H4 (cell line): ENCODE measurements at regions not wholly inside any gene's neighbourhood (a gene's known extent, or its start where the extent isn't known, plus 50 kb on each side); places are given as distances from the start of the nearest gene placed in this dataset.
A peak's percentile ranks its signal among the peaks of the same experiment; 100 is the strongest.

ENCODE experiments used
- DNase-seq: peaks from one replicate; pipeline ENCODE4 v3.0.0-alpha.2; 2015; ENCODE audit warnings: low spot score

- no peak for DNase-seq
Observed at GRCh38 chr22:27203276-27203660, 545.9 kb downstream of the MIAT start.

DNA sequence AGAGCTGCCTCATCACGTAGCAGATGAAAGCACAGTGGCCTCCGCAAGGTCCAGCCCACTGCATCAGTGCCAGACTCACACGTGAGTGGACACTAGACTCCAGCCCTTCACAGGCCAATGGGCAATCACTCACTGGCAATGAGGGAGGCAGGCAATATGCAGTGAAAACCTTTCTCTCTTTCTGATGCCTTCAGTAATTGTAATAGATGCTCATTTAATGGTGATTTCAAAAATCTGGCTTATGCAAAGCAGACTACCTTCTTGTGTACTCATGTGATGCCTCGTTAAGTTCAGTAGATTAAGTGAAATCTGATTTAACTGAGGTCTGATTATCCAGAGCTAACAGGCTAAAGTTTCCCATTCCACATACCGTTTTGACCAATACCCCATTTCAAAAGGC lies 546.9 kb downstream of the MIAT start:
- DNase-seq: no peak

DNA sequence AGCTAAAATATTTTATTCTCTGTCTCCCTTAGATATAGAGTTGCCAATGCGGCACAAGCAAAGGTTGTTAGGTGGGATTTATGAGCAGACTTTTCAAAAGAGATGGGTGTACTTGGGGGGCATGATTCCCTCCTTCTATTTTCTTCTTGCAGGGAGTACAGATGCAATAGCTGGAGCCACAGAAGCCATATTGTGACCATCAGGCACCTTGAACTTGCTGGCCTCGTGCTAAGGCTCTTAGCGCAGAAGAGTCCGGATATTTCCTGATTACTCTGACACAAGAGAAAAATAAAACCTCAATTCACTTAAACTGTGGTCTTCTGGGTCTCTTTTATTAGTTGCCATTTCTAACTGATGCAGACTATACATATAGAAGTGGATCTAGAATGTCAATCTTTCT lies 547.4 kb downstream of the MIAT start:
- no peak for DNase-seq

GRCh38 chr22:27205492-27206373 lies 548.3 kb downstream of the MIAT start:
- no peak for DNase-seq

DNA sequence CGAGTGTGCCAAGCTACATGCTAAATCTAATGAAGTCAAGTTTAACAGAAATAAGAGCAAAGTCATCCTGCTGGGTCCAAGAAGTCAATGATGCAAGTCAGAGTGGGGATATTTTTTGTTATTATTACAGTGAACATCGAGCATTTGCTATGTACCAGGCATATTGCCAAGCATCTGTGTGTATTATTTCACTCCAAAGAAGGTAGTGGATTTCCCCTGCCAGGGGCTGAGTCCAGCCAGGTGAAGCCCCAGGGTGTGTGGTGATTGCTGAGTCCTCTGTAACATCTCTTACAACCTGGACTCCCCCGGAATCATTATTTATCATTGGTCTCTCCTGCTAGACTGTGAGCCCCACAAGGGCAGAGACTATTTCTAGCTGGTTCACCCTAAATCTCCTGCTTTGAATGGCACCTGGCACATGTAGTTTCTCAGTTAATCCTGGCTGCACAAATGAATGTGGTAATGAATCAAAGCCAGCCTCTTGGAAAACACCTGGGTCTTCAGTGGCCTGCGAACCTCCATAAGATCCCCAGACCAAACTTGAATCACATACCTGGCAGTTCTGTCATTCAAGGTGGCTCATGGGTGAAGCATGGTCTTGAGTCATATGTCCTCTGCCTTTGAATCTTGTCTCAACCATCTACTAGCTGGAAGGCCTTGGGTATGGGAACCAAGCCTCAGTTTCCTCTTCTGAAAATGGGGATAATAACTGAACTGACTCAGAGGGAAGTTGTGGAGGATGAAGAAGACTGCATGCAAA lies 549.2 kb downstream of the MIAT start:
- no peak for DNase-seq

DNA sequence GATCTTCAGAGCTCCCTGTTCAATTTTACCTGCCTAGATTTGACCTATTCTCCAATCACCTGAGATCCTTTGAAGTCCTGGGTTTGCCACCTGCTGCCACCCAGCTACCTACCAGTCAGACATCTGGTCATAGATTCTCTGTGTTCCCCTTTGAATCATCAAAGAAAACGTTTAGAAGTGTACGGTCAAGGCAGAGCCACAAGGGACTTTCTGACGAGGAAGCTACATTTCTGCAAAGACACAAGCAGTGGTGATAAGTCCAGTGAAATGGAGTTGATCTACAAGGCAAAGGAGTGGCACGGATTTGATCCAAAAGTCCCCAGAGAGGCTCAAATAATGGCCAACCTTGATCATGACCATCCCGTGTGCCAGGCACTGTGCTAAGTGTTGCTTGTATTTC lies 549.9 kb downstream of the MIAT start:
- no peak for DNase-seq

DNA sequence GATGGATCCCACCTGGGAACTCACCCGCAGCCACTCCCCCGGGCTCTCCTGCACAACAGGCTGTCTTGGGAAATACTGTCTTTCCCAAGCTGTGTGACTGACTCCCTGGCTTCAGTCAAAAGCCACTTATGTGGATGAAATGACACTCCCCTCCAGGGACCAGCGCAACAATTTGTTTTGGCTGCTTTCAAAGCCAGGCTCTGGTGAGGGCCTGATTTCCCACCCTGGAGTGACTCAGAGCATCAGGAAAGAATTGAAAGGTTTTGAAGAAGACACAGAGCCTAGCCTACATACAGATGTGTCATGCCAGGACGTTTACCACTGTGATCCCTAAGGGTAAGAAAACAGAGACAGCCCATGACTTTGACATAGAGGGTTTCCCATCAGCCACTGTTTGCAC lies 550.5 kb downstream of the MIAT start:
- DNase-seq: peak; percentile 53

- DNase-seq: no peak
Observed at GRCh38 chr22:27210111-27210730, 552.8 kb downstream of the MIAT start.

- no peak for DNase-seq
Observed at GRCh38 chr22:27212102-27212501, 554.7 kb downstream of the MIAT start.

DNA sequence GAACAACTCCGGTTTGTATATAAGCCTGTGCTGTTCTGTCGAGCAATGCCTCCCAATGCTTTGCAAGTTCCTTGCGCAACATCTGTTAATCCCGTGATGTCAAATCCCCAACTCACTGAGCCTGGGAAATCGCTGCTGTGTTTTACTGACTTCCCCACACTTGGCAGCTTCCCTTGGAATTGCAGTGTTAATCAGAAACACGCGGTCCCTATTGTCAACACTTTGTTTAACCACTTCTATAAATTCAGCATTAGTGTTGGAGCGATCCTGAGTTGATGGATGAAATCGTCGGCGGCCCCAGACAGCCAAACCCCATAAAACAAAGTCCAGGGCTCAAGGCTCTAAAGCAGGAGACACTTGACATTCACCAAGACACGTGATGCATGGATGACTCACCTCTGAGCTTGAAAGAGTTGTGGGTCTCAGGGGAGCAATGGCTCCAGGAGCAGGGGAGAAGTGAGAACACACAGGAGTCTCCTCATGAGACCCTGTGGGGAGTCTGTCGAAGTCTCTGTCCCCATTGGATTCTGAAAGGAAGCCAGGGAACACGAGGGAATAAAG lies 555.3 kb downstream of the MIAT start:
- peak; percentile 97 for DNase-seq

GRCh38 chr22:27213294-27213693 lies 555.9 kb downstream of the MIAT start:
- peak; percentile 52 for DNase-seq

GRCh38 chr22:27213766-27214581 lies 556.6 kb downstream of the MIAT start:
- DNase-seq: no peak

DNA sequence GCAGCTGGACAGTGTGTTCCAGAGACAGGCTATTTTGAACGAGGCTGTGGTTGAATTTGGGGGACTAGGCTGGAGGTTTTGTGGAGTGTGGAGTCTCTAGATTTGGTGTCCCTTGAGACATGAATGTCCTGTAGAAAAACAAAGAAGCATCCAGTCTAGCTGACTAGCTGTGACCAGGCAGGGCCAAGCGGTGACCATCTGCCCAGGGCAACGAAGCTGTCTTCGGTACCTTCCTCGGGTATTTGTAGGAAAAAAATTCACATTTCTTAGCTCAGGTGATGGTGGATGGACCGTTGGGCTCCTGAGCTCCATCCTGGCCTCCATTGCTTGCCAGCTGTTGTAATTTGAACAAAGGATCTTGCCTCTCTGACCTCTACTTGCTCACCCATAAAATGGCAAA lies 557.3 kb downstream of the MIAT start:
- DNase-seq: no peak

DNA sequence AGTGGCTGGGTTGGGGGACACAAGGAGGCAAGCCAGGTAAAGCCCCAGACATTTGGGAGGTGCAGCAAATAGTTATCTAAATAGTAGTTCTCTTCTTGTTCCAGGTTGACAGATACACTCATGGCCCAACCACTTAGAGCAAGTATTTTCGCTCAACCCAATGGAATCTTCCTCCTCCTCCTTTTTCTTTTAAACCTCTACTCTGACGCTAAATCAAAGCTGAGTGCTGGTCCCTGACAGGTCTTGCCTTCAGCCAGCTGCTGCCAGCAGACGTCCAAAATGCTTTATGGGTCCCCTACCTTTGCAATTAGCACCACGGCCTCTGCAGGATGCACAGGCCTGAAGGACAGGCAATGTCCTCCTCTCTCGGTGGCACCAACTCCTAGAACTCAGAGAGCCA lies 558.5 kb downstream of the MIAT start:
- no peak for DNase-seq

DNA sequence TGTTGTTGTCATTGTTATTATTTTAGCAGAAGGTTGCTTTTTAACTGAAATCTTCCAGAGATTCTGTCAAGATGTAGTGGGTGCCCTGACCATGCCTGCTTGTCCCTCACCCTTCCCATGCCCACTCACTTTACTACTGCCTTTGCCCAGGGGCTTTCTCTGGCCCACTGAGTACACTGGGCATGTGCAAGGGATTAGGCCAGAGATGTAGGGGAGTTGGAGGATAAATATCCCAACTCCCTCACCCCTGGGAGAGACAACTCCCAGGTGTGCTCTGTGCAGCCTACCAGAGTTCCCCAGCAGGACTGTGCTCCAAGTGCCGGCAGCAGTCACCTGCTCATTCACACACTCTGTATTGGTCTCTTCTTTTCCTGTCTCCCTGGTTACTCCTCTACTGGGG lies 559.1 kb downstream of the MIAT start:
- no peak for DNase-seq

- DNase-seq: no peak
Observed at GRCh38 chr22:27217154-27217553, 559.8 kb downstream of the MIAT start.

DNA sequence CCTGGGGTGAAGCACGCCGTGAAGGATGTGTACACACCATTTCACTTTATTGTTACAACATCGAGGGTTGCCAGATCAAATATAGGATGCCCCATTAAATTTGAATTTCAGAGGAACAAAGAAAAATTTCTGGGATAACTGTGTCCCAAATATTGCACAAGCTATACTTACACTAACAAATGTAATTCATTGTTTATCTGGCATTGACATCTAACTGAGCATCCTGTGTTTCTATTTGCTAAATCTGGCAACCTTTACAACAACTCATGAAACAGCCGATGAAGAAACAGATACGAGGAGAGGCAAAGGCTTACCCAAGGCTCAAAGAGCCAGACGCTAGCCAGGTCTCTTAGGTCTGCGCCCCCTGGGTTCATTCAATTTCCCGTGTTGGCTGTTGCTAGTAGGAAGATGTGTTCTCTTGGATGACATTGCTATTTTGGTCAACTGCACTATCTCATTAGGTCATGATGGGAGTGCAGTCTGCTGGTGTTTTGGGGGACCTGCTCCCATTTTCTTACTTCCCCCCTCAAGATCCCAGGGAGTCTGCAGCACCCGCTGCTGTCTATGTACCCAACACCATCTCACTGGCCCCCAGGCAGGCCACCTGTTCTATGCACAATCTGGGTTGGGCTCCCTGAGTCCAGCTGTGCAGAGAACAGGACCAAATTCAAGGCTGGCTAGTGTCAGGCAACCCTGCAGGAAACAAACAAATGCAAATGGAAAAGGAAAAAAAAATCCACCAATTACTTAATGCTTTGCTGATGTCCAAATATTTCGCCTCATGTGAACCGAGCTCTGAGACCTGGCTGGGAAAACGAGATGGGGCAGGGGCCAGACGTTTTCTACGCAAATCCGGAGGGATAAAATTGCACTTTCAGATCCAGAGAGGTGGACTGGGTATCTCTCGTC lies 560.9 kb downstream of the MIAT start:
- no peak for DNase-seq

GRCh38 chr22:27219036-27219435 lies 561.6 kb downstream of the MIAT start:
- DNase-seq: no peak

- no peak for DNase-seq
Observed at GRCh38 chr22:27220339-27220738, 563.0 kb downstream of the MIAT start.

- DNase-seq: no peak
Observed at GRCh38 chr22:27222178-27222577, 564.8 kb downstream of the MIAT start.
